ENCODE measurements at regions not wholly inside any gene's neighbourhood (a gene's known extent, or its start where the extent isn't known, plus 50 kb on each side); places are given as distances from the start of the nearest gene placed in this dataset.

- DNase-seq: no peak
These were observed 205.0 kb upstream of the KRR1 start for GRCh38 chr12:75716291-75717025.

- no peak for DNase-seq
These were observed 204.3 kb upstream of the KRR1 start for GRCh38 chr12:75715682-75716081.

- no peak for DNase-seq
These were observed 203.9 kb upstream of the KRR1 start for GRCh38 chr12:75715323-75715644.

- DNase-seq: no peak
These were observed 203.3 kb upstream of the KRR1 start for GRCh38 chr12:75714462-75715322.

GRCh38 chr12:75713434-75713833, 202.0 kb upstream of the KRR1 start:
- no peak for DNase-seq

GRCh38 chr12:75712223-75712622, 200.8 kb upstream of the KRR1 start:
- no peak for DNase-seq

- no peak for DNase-seq
These were observed 199.9 kb upstream of the KRR1 start for GRCh38 chr12:75711271-75711670.

- no peak for DNase-seq
These were observed 199.1 kb upstream of the KRR1 start for GRCh38 chr12:75710361-75711069.

GRCh38 chr12:75709503-75709902, 198.1 kb upstream of the KRR1 start:
- DNase-seq: no peak

GRCh38 chr12:75708802-75709201, 197.4 kb upstream of the KRR1 start:
- DNase-seq: no peak

GRCh38 chr12:75707983-75708382, 196.6 kb upstream of the KRR1 start:
- no peak for DNase-seq

- DNase-seq: peak; percentile 51
These were observed 195.6 kb upstream of the KRR1 start for GRCh38 chr12:75706786-75707605.

- no peak for DNase-seq
These were observed 194.6 kb upstream of the KRR1 start for GRCh38 chr12:75705749-75706711.

- no peak for DNase-seq
These were observed 193.3 kb upstream of the KRR1 start for GRCh38 chr12:75704664-75705063.

- no peak for DNase-seq
These were observed 192.8 kb upstream of the KRR1 start for GRCh38 chr12:75704208-75704607.

- DNase-seq: no peak
These were observed 191.7 kb upstream of the KRR1 start for GRCh38 chr12:75703131-75703530.

- DNase-seq: no peak
These were observed 191.2 kb upstream of the KRR1 start for GRCh38 chr12:75702477-75703093.

GRCh38 chr12:75701859-75702258, 190.4 kb upstream of the KRR1 start:
- DNase-seq: no peak

- DNase-seq: no peak
These were observed 188.5 kb upstream of the KRR1 start for GRCh38 chr12:75699728-75700496.

- DNase-seq: no peak
These were observed 187.8 kb upstream of the KRR1 start for GRCh38 chr12:75699251-75699650.
